GM21529 (cell line): ENCODE measurements at regions not wholly inside any gene's neighbourhood (a gene's known extent, or its start where the extent isn't known, plus 50 kb on each side); places are given as distances from the start of the nearest gene placed in this dataset.
"Not testable (repeated sequence)": the region's sequence is repeated elsewhere in the genome, so short reads cannot be mapped to it uniquely, and the experiment has no call there.

ENCODE experiments used
- ATAC-seq: cut with Tn5 transposase; IDR thresholded peaks from one replicate; pipeline ENCODE4 v1.9.1; 2021; ENCODE audit not compliant: unreplicated experiment

DNA sequence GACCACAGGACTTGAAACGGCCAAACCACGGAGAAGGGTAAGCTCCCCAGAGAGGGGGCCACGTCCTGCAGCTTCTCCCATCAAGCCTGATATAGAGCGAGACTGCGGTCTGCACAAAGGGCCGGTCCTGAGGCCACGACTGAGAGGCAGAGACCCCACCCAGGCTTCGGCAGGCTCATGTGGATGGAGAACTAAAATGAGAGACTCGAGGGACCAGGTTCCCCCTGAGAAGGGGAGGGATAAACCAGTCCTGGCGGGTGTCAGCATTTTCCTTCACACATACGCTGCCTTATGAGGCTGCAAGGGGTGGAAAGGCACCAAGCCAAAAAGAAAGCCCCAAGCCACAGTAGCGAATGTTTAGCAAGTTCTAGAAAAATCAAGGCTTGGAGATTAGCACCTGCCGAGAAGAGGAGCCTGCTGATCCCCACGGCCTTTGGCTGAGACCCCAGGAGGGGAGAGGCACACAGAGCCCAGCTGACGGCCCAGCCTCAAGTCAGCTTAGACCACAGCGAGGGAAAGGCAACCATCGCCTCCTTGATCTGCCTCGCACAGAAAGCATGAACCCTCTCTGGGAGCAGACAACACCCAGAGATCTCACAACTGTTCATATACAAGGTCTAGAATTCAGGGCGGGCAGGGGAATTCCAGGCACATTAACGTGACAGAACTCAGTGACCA, 92.6 kb upstream of the RNF32 start:
- no peak for ATAC-seq

DNA sequence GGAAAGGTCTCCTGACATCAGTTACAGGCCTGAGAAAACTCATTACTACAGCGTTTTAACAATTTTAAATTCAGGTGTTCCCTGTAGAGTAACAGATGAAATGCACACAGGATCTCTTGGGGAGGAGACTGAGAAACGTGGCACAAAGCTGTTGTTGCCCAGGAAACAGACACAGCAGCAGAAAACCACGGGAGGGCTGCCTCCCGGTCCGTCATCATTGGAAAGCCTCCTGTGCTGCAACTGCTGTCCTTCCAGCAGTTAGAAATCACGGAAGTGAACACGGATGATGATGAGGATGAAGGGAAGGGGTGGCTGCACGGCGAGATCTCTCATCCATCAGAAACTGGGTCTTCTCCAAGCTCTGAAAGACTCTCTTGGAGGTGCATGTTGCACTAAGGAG, 94.6 kb upstream of the RNF32 start:
- no peak for ATAC-seq

DNA sequence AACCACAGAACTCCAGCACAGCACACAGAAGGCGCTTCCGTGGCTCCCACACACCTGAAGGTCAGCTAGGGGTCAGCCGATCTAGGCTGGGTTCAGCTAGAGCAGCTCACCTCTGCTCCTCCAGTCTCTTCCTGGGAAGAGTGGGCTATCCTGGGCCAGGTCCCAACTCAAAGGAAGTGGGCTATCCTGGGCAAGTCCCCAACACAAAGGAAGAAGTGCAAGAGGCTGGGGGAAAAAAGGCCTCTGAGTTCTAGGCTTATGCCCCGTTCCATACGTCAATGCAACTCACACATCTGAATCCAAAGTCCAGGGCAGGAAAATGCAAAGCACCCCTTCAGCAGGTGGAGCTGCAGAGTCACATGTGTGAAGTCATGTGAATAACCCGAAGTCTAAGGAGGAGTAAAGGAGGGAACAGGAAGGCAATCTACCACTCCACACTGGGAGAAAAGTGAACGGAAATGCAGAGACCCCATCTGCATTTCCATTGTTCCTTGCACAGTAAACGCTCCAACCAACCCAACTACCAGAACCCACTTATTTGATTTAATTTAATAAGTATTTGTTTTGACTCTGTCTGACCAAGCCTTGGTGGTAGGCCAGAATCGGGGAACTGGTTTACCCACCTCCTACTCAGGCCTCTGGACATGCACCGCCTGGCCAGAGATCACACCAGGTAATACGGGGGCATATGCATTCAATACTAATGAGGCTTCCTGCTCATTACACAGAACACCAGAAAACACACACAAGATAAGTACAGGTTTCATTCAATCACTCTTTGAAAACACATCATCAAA, 95.5 kb upstream of the RNF32 start:
- ATAC-seq: no peak

DNA sequence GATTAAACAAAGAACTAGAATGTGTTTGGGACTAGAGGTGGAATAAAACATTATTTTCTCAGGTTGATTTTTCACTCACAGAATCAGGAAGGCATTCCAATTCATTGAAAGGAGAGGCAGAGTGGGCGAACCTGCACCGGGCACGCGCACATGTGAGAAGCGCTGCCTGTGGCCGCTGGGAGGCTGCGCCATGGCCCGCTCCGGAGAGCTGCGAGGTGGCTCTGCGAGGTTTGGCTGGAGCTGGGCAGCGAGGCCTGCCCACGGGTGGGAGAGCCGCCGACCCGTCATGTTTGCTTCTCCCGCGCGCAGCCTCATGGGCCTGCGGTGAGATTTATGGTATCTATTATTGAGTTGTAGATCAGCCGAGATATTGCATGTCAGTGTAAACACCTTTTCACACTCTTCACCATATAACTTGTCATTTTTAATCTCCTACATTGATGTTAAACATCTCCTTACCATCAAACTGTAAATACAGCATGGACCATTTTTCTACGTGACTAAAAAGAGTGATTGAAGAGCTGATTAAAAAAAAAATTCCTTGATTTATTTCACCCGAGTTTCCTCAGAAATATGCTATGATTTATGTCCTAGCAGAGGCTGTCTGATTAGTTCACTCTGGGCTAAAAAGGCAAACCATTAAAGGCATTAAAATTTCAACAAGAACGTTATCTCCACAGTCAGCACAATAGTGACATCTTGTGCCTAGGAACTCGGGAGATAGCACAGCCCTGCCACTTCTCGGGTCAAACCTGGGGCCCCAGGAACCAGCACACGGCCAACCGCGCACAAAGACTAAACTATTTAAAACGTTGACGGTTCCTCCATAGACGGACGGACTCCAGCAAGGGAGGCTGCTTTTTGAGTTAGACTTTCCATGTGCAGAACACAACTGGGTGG, 96.6 kb upstream of the RNF32 start:
- ATAC-seq: no peak

DNA sequence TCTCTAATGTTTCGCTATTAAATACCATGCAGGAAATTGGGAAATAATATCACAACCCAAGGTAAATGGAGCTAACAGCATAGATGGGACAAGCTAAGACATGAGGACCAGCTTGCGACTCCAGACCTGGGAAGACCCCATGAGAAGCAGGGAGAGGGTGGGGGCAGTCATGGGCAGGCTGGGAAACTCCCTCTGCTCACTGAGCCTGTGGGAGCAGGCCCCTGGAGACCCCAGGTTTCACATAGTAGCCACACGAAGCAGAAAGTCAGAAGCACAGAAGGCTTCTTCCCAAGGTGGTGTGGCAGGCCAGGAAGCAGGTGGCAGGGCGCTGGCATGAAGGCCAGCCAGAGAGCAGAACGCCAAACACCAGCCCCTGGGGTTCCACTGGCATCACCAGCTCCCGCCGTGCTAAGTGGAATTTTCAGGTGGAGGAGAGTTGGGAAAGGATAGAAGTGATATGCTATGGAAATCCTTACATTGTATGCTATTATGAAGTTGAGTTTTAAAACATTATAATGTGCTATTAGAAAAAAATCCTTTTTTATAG, 99.9 kb upstream of the RNF32 start:
- ATAC-seq: no peak

DNA sequence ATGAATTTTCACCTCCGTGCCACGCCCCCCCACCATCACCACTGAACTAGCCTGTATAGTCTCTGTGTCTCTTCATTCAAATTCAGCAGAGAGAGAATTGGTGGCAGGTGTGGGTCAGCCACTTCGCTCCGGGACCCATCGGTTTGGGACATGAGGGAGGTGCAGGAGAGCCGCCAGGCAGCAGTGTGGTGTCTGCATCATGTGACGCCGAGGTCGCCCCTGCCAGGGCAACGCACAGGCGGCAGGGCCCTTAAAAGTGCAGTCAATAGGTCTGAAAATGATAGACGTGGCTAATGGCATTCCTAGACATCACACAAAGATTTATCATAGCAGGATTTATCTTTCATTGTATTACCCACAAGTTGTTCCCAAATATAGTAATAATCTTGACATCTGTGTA, 100.6 kb upstream of the RNF32 start:
- ATAC-seq: no peak

DNA sequence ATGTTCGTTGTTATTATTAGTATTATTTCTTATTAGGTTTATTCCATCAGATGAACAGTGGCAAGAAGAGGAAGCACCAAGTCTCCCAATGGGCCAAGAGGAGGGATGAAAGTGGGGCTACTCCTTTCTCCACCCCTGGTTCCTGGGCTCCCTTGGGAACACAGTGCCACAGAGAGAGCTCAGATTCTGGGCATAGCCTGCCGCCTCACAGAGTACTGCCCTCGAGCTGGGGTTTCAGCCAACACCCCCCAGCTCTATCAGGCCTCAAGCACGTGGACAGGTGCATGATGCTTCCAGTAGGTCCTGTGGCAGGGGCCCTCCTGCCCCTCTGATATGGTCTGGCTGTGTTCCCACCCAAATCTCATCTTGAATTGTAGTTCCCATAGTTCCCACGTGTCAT, 103.6 kb upstream of the RNF32 start:
- no peak for ATAC-seq

DNA sequence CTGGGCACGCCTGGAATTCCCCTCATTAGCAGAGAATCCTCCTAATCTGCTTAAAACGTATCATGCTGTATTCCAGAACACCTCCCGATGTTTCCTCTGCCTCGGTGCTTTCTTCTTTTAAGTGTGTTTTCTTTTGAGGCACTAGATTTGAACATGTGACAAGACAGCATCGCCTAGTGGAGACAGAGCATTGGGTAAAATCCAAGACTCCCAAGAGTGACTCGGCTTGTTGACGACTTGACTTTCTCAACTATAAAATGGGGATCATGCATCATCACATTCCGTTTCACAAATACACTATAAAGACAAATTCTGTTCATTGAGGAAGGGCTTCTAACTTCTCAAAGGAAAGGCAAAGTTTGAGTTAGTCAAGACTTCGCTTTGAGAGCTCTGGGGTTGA, 105.6 kb upstream of the RNF32 start:
- no peak for ATAC-seq

DNA sequence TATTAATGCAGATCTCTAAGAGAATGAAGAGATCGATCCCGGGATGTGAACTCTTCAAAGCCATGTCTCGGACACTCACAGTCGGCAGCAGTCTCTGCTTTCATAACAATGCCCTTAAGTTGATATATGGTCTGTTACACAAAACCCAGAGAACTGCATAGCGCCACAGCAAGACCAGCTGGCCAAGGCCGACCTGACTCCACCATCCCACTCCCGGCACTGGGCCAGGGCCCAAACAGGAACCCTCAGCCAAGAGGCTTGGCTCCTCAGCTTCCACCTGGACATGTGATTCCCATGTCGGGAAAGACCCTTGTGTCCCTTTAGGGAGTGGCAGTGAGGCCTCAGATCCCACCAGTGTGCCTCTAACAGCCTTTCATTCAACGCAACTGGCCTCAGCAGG, 106.6 kb upstream of the RNF32 start:
- ATAC-seq: no peak

DNA sequence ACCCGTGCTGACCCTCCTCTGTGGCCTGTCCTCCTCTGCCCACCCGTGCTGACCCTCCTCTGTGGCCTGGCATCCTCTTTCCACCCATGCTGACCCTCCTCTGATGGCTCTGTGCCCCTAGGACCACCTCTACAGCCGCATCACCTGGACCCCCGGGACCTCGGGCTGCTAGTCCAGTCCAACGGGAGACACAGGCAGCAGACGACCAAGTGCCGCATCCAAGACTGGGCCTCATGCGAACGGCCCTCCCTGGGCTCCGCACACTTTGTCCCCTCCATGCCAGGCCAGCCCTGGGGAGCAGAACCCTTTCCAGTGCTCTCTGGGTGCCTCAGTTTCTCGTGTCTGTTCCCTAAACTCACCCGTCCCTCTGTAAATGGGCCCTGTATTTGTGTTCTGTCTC, 107.2 kb upstream of the RNF32 start:
- no peak for ATAC-seq

DNA sequence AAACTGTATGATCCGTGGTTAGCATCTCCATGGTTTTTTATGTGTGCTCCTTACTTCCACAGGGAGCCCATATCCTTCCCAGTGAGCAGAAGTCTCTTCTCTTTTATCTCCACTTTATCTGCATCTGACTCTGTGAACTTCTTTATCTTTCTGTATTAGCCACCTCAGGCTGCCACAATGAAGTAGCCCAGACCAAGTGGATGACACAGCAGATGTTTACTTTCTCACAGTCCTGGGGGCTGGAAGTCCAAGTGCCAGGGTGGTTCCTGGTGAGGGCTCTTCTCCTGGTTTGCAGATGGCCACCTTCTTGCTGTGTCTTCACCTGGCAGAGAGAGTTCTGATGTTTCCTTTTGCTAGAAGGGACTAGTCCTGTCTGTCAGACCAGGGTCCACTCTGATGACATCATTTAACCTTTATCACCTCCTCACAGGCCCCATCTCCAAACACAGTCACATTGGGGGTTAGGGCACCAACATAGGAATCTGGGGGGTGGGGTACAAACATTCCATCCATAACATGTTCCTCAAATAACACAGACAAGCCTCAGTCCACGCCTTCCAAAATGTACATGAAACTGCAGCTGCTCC, 108.5 kb upstream of the RNF32 start:
- ATAC-seq: no peak

DNA sequence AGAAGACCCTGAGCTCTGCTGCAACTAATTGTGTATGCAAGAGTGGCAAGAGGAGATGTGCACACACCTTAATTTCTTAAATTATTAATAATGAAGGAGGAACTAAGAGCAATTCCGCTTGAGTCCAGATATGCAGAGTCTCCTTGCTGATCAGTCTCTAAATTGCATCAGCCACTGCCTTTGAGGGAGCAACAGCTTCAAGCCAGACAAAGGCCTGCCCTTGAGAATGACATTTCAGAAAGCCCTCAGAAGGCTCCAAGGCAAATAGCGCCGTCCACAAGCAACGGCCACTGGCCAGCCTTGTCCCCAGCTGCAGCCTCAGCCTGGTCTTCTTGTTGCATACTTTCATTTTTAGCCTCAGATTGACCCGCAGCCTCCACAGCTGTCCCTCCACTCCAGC, 110.6 kb upstream of the RNF32 start:
- ATAC-seq: no peak

DNA sequence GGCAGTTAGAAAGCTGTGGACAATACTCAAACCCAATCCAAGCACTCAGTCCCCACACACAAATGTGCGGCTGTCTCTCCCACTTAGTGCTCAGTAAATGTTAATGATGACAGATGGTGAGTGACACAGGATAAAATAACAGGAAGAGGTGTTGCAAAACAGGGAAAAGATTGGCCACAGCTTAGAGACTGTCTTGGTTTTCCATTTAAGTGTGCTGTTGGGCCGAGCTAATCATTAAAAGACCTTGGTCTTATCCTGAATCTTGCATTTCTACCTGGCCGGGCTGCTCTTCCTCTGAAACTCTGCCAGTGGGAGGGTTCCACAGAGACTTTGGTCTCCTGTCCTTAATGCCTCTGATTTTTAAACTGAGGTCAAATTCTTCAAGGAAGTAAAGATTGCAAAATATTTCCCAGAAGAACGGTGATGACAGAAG, 113.1 kb upstream of the RNF32 start:
- no peak for ATAC-seq

DNA sequence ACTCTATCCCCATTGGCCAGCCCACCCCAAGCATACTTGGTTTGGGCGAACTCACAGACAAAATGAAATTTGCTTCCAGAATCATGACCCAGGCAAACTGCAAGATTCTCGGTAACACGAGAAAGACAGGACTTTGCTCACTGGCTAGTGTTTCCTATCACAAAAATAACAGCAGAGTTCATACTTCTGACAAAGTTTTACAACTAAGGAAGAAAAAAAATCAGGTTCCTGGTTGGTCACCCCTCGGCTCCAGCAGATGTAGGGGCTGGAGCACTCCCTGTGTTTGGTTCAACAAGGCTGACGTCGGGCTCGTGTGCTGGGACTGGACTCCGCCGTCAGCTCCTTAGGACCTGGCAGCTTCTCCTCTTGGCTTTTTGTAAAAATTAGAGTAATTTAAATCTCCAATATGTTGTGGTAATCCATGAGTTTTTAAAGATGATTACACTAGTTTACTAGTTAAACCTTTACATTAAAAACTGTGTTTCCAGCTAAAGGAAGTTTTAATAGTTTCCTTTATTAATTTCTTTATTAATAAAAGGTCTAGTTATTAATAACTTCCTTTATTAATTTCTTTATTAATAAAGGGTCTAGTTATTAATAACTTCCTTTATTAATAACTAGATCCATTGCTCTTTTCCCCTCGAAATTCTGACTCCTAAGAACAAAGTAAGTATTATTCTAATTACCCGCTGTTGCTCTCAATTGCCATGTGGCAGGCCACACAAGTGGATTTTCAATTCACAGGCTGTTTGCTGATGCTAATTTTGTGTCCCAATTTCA, 115.6 kb upstream of the RNF32 start:
- no peak for ATAC-seq

DNA sequence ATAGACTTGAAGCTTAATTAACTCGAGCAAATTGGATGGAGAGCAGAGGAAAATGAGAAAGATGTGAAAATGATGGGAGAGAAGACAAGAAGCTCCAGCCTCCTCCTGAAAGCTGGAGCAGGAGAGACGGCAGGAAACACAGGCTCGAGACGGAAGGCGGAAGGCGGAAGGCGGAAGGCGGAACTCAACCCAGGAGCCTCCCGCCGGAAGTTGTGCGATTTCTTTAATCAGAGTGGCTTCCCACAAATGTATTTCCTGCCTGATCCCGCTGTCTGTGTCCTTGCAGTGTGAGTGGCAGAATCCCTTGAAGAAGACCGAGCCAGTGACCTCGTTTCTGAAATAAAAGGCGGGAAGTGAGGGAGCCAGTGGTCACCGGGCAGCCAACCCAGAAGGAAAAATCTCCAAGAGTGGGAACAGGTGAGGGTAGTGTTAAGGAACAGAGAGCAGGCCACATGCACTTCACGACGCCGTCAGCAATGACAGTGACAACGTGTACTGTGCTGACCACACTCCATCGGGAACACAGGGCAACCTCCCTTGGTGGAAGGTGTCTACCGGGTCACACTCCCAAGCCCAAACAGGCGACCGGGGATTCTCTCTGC, 117.0 kb upstream of the RNF32 start:
- no peak for ATAC-seq

DNA sequence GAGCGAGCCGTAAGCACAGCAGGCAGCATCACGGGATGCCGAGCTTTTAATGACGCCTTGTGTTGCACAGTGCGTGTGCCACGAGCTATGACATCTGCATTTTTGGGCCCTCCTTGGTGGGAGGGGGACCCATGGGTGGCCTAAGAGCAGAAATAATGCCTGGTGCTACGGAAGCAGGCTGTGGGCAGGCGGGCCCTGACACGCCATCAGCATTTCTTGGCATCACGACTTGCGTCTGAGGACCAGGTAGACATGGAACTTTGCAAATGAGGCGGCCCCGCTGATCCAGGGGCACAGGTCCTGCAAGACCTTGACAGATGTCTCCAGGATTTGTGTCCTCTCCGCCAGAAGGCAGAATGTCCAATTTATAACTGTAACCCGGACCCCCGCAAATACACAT, 117.8 kb upstream of the RNF32 start:
- no peak for ATAC-seq

DNA sequence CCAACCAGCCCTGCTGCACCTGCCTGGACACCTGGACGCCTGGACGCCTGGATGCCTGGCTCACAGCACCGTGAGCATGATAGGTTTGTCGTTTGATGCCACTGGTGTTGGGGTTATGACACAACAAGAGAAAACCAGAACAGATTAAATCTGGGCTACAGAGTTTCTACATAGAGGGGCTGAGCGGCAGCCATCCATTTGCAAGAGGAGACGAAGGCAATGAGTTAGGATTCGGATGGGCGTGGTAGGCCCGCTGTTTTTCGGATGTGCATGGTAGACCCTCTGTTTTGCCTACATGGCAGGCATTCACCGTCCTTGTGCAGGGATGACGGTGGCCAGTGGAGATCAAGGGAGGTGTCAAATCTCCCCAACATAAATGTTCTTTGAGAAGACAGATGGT, 121.5 kb upstream of the RNF32 start:
- no peak for ATAC-seq

DNA sequence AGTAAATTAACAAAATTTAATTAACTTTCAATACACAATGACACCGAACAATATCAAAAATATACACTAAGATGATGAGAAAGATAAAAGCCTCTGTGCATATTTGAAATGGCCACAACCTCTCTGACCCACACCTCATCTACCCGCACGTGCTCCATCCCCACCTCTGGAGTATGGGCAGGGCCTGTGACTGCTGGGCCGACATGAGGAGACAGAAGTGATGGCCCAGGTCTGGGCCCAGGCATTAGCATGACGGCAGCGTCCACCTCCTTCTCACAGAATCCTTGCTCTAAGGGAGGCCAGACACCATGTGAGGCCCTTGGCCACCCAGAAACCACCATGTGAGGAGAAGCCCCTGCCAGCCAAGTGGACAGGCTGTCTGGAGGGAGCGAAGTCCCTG, 122.1 kb upstream of the RNF32 start:
- ATAC-seq: no peak

DNA sequence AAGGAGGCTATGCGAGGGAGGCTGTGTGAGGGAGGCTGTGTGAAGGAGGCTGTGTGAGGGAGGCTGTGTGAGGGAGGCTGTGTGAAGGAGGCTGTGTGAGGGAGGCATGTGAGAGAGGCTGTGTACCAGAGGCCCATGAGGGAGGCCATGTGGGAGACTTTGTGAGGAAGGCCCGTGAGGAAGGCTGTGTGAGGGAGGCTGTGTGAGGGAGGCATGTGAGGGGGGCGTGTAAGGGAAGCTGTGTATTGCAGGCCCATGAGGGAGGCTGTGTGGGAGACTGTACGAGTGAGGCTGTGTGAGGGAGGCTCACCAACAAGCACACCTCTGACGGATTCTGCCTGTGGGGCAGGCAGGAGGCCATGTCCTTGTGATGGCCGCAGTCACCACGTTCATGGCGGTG, 122.7 kb upstream of the RNF32 start:
- not testable (repeated sequence) for ATAC-seq
